Central memory CD8-positive, alpha-beta T cell (primary cell): ENCODE measurements at regions not wholly inside any gene's neighbourhood (a gene's known extent, or its start where the extent isn't known, plus 50 kb on each side); places are given as distances from the start of the nearest gene placed in this dataset.

Experiments used
- ATAC-seq: fragments of 150-1000 bp; cut with Tn5 transposase; replicated peaks from 2 replicates; pipeline ENCODE4 v1.10.0; 2022; ENCODE audit warnings: mild to moderate bottlenecking, moderate FRiP score, moderate number of reproducible peaks; ENCODE audit not compliant: poor library complexity, severe bottlenecking; ENCODE audit errors: extremely low read depth
- DNase-seq, 2 donors: peaks; one replicate each; pipeline ENCODE4 v3.0.0; 2021; ENCODE audit warnings: low spot score in 2 of 2
- H3K27ac Mint-ChIP-seq: one replicate; pipeline ENCODE4 v1.8.0; 2022; ENCODE audit warnings: low read depth, mild to moderate bottlenecking, moderate library complexity, mixed read lengths
- H3K27me3 Mint-ChIP-seq: one replicate; pipeline ENCODE4 v1.8.0; 2022; ENCODE audit warnings: mixed read lengths
- H3K36me3 Mint-ChIP-seq: one replicate; pipeline ENCODE4 v1.8.0; 2022; ENCODE audit warnings: mild to moderate bottlenecking, moderate library complexity, mixed read lengths; ENCODE audit not compliant: insufficient read depth
- H3K4me1 Mint-ChIP-seq: one replicate; pipeline ENCODE4 v1.8.0; 2022; ENCODE audit warnings: mixed read lengths
- H3K4me3 Mint-ChIP-seq: one replicate; pipeline ENCODE4 v1.8.0; 2022; ENCODE audit warnings: mild to moderate bottlenecking, moderate library complexity, mixed read lengths
- H3K9me3 Mint-ChIP-seq: one replicate; pipeline ENCODE4 v1.8.0; 2022; ENCODE audit warnings: mixed read lengths

- no peak overlapping the region for H3K4me3 Mint-ChIP-seq
- no peaks in the 10 kb centered on the region for H3K4me1 Mint-ChIP-seq
- peaks cover 26% of the 10 kb centered on the region for H3K27me3 Mint-ChIP-seq
- H3K27ac Mint-ChIP-seq, result no peak overlapping the region
- H3K36me3 Mint-ChIP-seq, result no peaks in the 10 kb centered on the region
- H3K9me3 Mint-ChIP-seq, result no peaks in the 10 kb centered on the region
- no peak for DNase-seq
- no peak for ATAC-seq
Measured at GRCh38 chr15:94747510-94747909, 516.1 kb downstream of the MCTP2 start.

- H3K36me3 Mint-ChIP-seq, result no peaks in the 10 kb centered on the region
- ATAC-seq, result no peak
- no peak overlapping the region for H3K4me3 Mint-ChIP-seq
- no peak for DNase-seq
- no peaks in the 10 kb centered on the region for H3K9me3 Mint-ChIP-seq
- H3K27me3 Mint-ChIP-seq, result peaks cover 18% of the 10 kb centered on the region
- H3K27ac Mint-ChIP-seq, result no peak overlapping the region
- no peaks in the 10 kb centered on the region for H3K4me1 Mint-ChIP-seq
Measured at GRCh38 chr15:94749811-94750617, 518.7 kb downstream of the MCTP2 start.

GRCh38 chr15:94760348-94760747, 529.0 kb downstream of the MCTP2 start:
- Mint-ChIP-seq H3K36me3 (no peaks in the 10 kb centered on the region), H3K4me3 (no peak overlapping the region), H3K27ac (no peak overlapping the region), H3K4me1 (no peaks in the 10 kb centered on the region), H3K9me3 (no peaks in the 10 kb centered on the region), H3K27me3 (peaks cover 8% of the 10 kb centered on the region)
- ATAC-seq (no peak), DNase-seq (no peak)

- Mint-ChIP-seq H3K4me3 (no peak overlapping the region), H3K9me3 (no peaks in the 10 kb centered on the region), H3K27me3 (peaks cover 16% of the 10 kb centered on the region), H3K27ac (no peak overlapping the region), H3K4me1 (no peaks in the 10 kb centered on the region), H3K36me3 (no peaks in the 10 kb centered on the region)
- no peak for DNase-seq
- ATAC-seq, result no peak
Measured at GRCh38 chr15:94761574-94761973, 530.2 kb downstream of the MCTP2 start.

GRCh38 chr15:94769089-94769488, 537.7 kb downstream of the MCTP2 start:
- H3K36me3 Mint-ChIP-seq, result peaks cover 3% of the 10 kb centered on the region
- no peak overlapping the region for H3K27ac Mint-ChIP-seq
- DNase-seq (no peak), ATAC-seq (no peak)
- H3K4me3 Mint-ChIP-seq, result no peak overlapping the region
- H3K4me1 Mint-ChIP-seq, result no peaks in the 10 kb centered on the region
- H3K9me3 Mint-ChIP-seq, result no peaks in the 10 kb centered on the region
- peaks cover 16% of the 10 kb centered on the region for H3K27me3 Mint-ChIP-seq

- H3K36me3 Mint-ChIP-seq, result peaks cover 3% of the 10 kb centered on the region
- peaks cover 10% of the 10 kb centered on the region for H3K27me3 Mint-ChIP-seq
- ATAC-seq, result no peak
- no peaks in the 10 kb centered on the region for H3K9me3 Mint-ChIP-seq
- no peak overlapping the region for H3K4me3 Mint-ChIP-seq
- no peaks in the 10 kb centered on the region for H3K4me1 Mint-ChIP-seq
- no peak for DNase-seq
- H3K27ac Mint-ChIP-seq, result no peak overlapping the region
Measured at GRCh38 chr15:94770199-94770598, 538.8 kb downstream of the MCTP2 start.

GRCh38 chr15:94777037-94777436, 545.7 kb downstream of the MCTP2 start:
- Mint-ChIP-seq H3K9me3 (no peaks in the 10 kb centered on the region), H3K36me3 (peaks cover 3% of the 10 kb centered on the region), H3K4me3 (no peak overlapping the region), H3K27me3 (peaks cover 18% of the 10 kb centered on the region), H3K4me1 (no peaks in the 10 kb centered on the region), H3K27ac (no peak overlapping the region)
- no peak for DNase-seq
- no peak for ATAC-seq

GRCh38 chr15:94778840-94779239, 547.5 kb downstream of the MCTP2 start:
- Mint-ChIP-seq H3K4me3 (no peak overlapping the region), H3K27me3 (peaks cover 18% of the 10 kb centered on the region), H3K36me3 (no peaks in the 10 kb centered on the region), H3K9me3 (no peaks in the 10 kb centered on the region), H3K27ac (no peak overlapping the region), H3K4me1 (no peaks in the 10 kb centered on the region)
- ATAC-seq, result no peak
- DNase-seq, result no peak

GRCh38 chr15:94780166-94780565, 548.8 kb downstream of the MCTP2 start:
- Mint-ChIP-seq H3K4me1 (no peaks in the 10 kb centered on the region), H3K9me3 (no peaks in the 10 kb centered on the region), H3K36me3 (no peaks in the 10 kb centered on the region), H3K27ac (no peak overlapping the region), H3K27me3 (peaks cover 18% of the 10 kb centered on the region), H3K4me3 (no peak overlapping the region)
- ATAC-seq (no peak), DNase-seq (no peak)

GRCh38 chr15:94785091-94785490, 553.7 kb downstream of the MCTP2 start:
- Mint-ChIP-seq H3K36me3 (no peaks in the 10 kb centered on the region), H3K27me3 (no peaks in the 10 kb centered on the region), H3K4me1 (no peaks in the 10 kb centered on the region), H3K9me3 (peaks cover 10% of the 10 kb centered on the region), H3K4me3 (no peak overlapping the region), H3K27ac (no peak overlapping the region)
- DNase-seq (no peak), ATAC-seq (no peak)

GRCh38 chr15:94791008-94791407, 559.6 kb downstream of the MCTP2 start:
- DNase-seq (no peak), ATAC-seq (no peak)
- Mint-ChIP-seq H3K27ac (no peak overlapping the region), H3K36me3 (no peaks in the 10 kb centered on the region), H3K4me1 (no peaks in the 10 kb centered on the region), H3K4me3 (no peak overlapping the region), H3K27me3 (no peaks in the 10 kb centered on the region), H3K9me3 (peaks cover 13% of the 10 kb centered on the region)

- ATAC-seq (no peak), DNase-seq (no peak)
- Mint-ChIP-seq H3K4me1 (no peaks in the 10 kb centered on the region), H3K36me3 (no peaks in the 10 kb centered on the region), H3K27me3 (no peaks in the 10 kb centered on the region), H3K4me3 (no peak overlapping the region), H3K27ac (no peak overlapping the region), H3K9me3 (peaks cover 13% of the 10 kb centered on the region)
Measured at GRCh38 chr15:94791510-94791909, 560.1 kb downstream of the MCTP2 start.

GRCh38 chr15:94792196-94792595, 560.8 kb downstream of the MCTP2 start:
- no peak for DNase-seq
- Mint-ChIP-seq H3K36me3 (no peaks in the 10 kb centered on the region), H3K4me1 (no peaks in the 10 kb centered on the region), H3K4me3 (no peak overlapping the region), H3K27ac (no peak overlapping the region), H3K9me3 (peaks cover 17% of the 10 kb centered on the region), H3K27me3 (no peaks in the 10 kb centered on the region)
- ATAC-seq, result no peak
